DOHH2 (cell line): ENCODE measurements at regions not wholly inside any gene's neighbourhood (a gene's known extent, or its start where the extent isn't known, plus 50 kb on each side); places are given as distances from the start of the nearest gene placed in this dataset.

Source experiments
- H3F3A ChIP-seq: fragments of 200-600 bp; sonication (generic), shearing (Covaris generic); 2 replicates; pipeline ENCODE4 v1.6.0; 2016; ENCODE audit warnings: antibody characterized with exemption, mild to moderate bottlenecking; ENCODE audit not compliant: control insufficient read depth, insufficient read depth
- H3K27ac ChIP-seq: fragments of 200-600 bp; sonication (generic); 2 replicates; pipeline ENCODE4 v1.5.1; 2014; ENCODE audit warnings: low read depth, mild to moderate bottlenecking, low read length, moderate library complexity
- H3K27me3 ChIP-seq: fragments of 200-600 bp; sonication (generic); 2 replicates; pipeline ENCODE4 v1.6.1; 2014; ENCODE audit warnings: mild to moderate bottlenecking, low read length, mixed read lengths; ENCODE audit not compliant: control insufficient read depth
- H3K36me3 ChIP-seq: fragments of 200-600 bp; sonication (generic); 2 replicates; pipeline ENCODE4 v1.6.1; 2014; ENCODE audit warnings: mild to moderate bottlenecking, low read length, moderate library complexity, mixed read lengths; ENCODE audit not compliant: control insufficient read depth
- H3K4me1 ChIP-seq: fragments of 200-600 bp; sonication (generic); 2 replicates; pipeline ENCODE4 v1.6.1; 2014; ENCODE audit warnings: mild to moderate bottlenecking, low read length, mixed read lengths; ENCODE audit not compliant: control insufficient read depth
- H3K4me2 ChIP-seq: fragments of 200-600 bp; sonication (generic); 2 replicates; pipeline ENCODE4 v1.6.0; 2014; ENCODE audit warnings: mild to moderate bottlenecking, low read length, moderate library complexity
- H3K4me3 ChIP-seq: fragments of 200-600 bp; sonication (generic); 2 replicates; pipeline ENCODE4 v1.5.1; 2014; ENCODE audit warnings: mild to moderate bottlenecking, low read length, mixed read lengths
- H3K79me2 ChIP-seq: fragments of 200-600 bp; sonication (generic); 2 replicates; pipeline ENCODE4 v1.6.1; 2014; ENCODE audit warnings: mild to moderate bottlenecking, low read length, mixed read lengths; ENCODE audit not compliant: control insufficient read depth
- H3K9me2 ChIP-seq: fragments of 200-600 bp; sonication (generic); replicated peaks from 2 replicates; pipeline ENCODE4 v1.6.1; 2014; ENCODE audit warnings: mild to moderate bottlenecking, low read length, mixed read lengths; ENCODE audit not compliant: control insufficient read depth
- H3K9me3 ChIP-seq: fragments of 200-600 bp; sonication (generic); 2 replicates; pipeline ENCODE4 v1.6.1; 2014; ENCODE audit warnings: antibody characterized with exemption, low read length, mixed read lengths; ENCODE audit not compliant: control insufficient read depth, insufficient read depth
- H4K20me1 ChIP-seq: fragments of 200-600 bp; sonication (generic); 2 replicates; pipeline ENCODE4 v1.6.0; 2014; ENCODE audit warnings: low read depth, mild to moderate bottlenecking, antibody characterized with exemption, low read length, moderate library complexity; ENCODE audit not compliant: control insufficient read depth, insufficient read depth
- EZH2phosphoT487 ChIP-seq: fragments of 200-600 bp; sonication (generic); IDR thresholded peaks from 2 replicates; pipeline ENCODE4 v1.6.1; 2017; ENCODE audit warnings: borderline replicate concordance, mild to moderate bottlenecking, antibody characterized with exemption, low read length, moderate library complexity, mixed read lengths
- TF ChIP-seq, protein P1 (sequence below): fragments of 200-600 bp; sonication (generic); IDR thresholded peaks from one replicate; pipeline ENCODE4 v1.5.1; 2014; ENCODE audit warnings: antibody characterized with exemption, mild to moderate bottlenecking, low read depth, low read length; ENCODE audit not compliant: poor library complexity, severe bottlenecking

- H3K79me2 ChIP-seq: no peaks in the 10 kb centered on the region
- no peak overlapping the region for H3K27ac ChIP-seq
- no peaks in the 10 kb centered on the region for H3K27me3 ChIP-seq
- no peak for TF ChIP-seq EZH2phosphoT487
- TF ChIP-seq, protein P1, sequence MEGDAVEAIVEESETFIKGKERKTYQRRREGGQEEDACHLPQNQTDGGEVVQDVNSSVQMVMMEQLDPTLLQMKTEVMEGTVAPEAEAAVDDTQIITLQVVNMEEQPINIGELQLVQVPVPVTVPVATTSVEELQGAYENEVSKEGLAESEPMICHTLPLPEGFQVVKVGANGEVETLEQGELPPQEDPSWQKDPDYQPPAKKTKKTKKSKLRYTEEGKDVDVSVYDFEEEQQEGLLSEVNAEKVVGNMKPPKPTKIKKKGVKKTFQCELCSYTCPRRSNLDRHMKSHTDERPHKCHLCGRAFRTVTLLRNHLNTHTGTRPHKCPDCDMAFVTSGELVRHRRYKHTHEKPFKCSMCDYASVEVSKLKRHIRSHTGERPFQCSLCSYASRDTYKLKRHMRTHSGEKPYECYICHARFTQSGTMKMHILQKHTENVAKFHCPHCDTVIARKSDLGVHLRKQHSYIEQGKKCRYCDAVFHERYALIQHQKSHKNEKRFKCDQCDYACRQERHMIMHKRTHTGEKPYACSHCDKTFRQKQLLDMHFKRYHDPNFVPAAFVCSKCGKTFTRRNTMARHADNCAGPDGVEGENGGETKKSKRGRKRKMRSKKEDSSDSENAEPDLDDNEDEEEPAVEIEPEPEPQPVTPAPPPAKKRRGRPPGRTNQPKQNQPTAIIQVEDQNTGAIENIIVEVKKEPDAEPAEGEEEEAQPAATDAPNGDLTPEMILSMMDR: no peak
- no peak overlapping the region for H3K4me2 ChIP-seq
- no peaks in the 10 kb centered on the region for H3K4me1 ChIP-seq
- H3F3A ChIP-seq: no peaks in the 10 kb centered on the region
- H4K20me1 ChIP-seq: no peaks in the 10 kb centered on the region
- peaks cover 3% of the 10 kb centered on the region; the same call in 1 of the 2 replicates for H3K9me3 ChIP-seq
- no peaks in the 10 kb centered on the region for H3K36me3 ChIP-seq
- H3K4me3 ChIP-seq: no peak overlapping the region
- H3K9me2 ChIP-seq: no peaks in the 10 kb centered on the region
Measured at GRCh38 chr10:36187380-36188079, 545.4 kb upstream of the FZD8 start.

DNA sequence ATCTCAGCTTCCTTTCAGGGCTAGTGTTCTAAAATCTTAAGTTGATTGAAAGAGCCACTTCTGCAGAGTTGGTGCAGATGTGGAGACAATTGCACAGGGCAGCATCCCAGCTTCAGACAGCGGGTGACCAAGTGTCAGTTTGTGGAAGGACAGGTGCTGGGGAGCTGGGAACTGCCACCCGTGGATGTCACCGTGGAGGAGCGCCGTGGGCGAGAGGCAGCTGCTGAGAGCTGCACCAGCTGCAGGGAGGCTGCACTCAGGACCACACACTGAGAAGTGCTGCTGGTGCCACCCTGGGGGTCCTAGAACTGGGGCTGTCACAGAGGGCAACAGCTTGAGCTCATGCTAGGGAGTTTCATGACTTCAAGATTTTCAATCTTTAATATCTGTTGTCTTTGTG, 543.0 kb upstream of the FZD8 start:
- Histone ChIP-seq H3K36me3 (no peaks in the 10 kb centered on the region), H3K27ac (no peak overlapping the region), H3F3A (no peaks in the 10 kb centered on the region), H3K27me3 (no peaks in the 10 kb centered on the region), H4K20me1 (no peaks in the 10 kb centered on the region), H3K9me3 (no peaks in the 10 kb centered on the region), H3K79me2 (no peaks in the 10 kb centered on the region), H3K4me2 (no peak overlapping the region), H3K4me1 (no peaks in the 10 kb centered on the region), H3K9me2 (no peaks in the 10 kb centered on the region), H3K4me3 (no peak overlapping the region)
- TF ChIP-seq, protein P1: no peak
- no peak for TF ChIP-seq EZH2phosphoT487

DNA sequence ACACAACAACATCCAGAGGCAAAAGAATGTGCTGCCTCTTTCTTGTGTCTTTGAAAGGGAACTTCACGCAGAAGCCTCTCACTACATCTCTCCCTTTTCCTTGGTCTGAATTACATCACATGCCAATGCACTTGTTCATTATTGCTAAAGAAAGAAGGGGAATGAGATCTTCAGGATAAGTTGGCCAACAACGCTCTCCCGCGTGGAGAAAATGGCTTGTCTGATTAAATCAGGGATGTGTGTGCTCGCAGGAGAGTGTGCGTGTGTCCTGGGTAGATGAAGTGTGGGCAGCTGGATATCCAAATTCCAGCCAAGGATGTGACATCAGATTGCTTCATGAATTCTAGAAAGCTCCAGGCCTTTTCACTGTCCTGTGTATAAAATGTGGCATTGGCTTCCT, 541.6 kb upstream of the FZD8 start:
- Histone ChIP-seq H3K9me2 (no peaks in the 10 kb centered on the region), H3F3A (no peaks in the 10 kb centered on the region), H3K27ac (no peak overlapping the region), H3K4me1 (no peaks in the 10 kb centered on the region), H3K4me3 (no peak overlapping the region), H3K27me3 (no peaks in the 10 kb centered on the region), H3K4me2 (no peak overlapping the region), H3K9me3 (no peaks in the 10 kb centered on the region), H3K79me2 (no peaks in the 10 kb centered on the region), H4K20me1 (no peaks in the 10 kb centered on the region), H3K36me3 (no peaks in the 10 kb centered on the region)
- TF ChIP-seq EZH2phosphoT487: no peak
- TF ChIP-seq, protein P1: no peak
